ENCODE measurements at regions not wholly inside any gene's neighbourhood (a gene's known extent, or its start where the extent isn't known, plus 50 kb on each side); places are given as distances from the start of the nearest gene placed in this dataset.

- Mint-ChIP-seq H3K36me3 (peaks cover 0 to 3% (median 0%) of the 10 kb centered on the region in 3 donors), H3K27me3 (ENCODE audit: low read depth in 3 of 3) (peaks cover 0 to 5% (median 2%) of the 10 kb centered on the region in 3 donors), H3K27ac (no peak overlapping the region), H3K4me3 (no peak overlapping the region), H3K9me3 (peaks cover 0 to 10% (median 6%) of the 10 kb centered on the region in 6 donors), H3K4me1 (no peaks in the 10 kb centered on the region)
- no peak for DNase-seq
These were observed 242.5 kb upstream of the FAT4 start for GRCh38 chr4:125072269-125072668.

GRCh38 chr4:125070861-125071260, 243.9 kb upstream of the FAT4 start:
- Mint-ChIP-seq H3K27me3 (ENCODE audit: low read depth in 3 of 3) (peaks cover 0 to 5% (median 2%) of the 10 kb centered on the region in 3 donors), H3K36me3 (peaks cover 0 to 3% (median 0%) of the 10 kb centered on the region in 3 donors), H3K9me3 (peaks cover 0 to 10% (median 5%) of the 10 kb centered on the region in 6 donors), H3K4me3 (no peak overlapping the region), H3K4me1 (no peaks in the 10 kb centered on the region), H3K27ac (no peak overlapping the region)
- DNase-seq: no peak

- Mint-ChIP-seq H3K4me1 (no peaks in the 10 kb centered on the region), H3K9me3 (peaks cover 0 to 13% (median 8%) of the 10 kb centered on the region in 6 donors), H3K4me3 (no peak overlapping the region), H3K27ac (no peak overlapping the region), H3K27me3 (ENCODE audit: low read depth in 3 of 3) (peaks cover 0 to 2% (median 0%) of the 10 kb centered on the region in 3 donors), H3K36me3 (no peaks in the 10 kb centered on the region)
- no peak for DNase-seq
These were observed 252.4 kb upstream of the FAT4 start for GRCh38 chr4:125062115-125063050.

- no peak overlapping the region for H3K27ac Mint-ChIP-seq
- H3K36me3 Mint-ChIP-seq: no peaks in the 10 kb centered on the region
- peaks cover 0 to 13% (median 7%) of the 10 kb centered on the region in 6 donors for H3K9me3 Mint-ChIP-seq
- DNase-seq: no peak
- H3K27me3 Mint-ChIP-seq (ENCODE audit: low read depth in 3 of 3): peaks cover 0 to 2% (median 0%) of the 10 kb centered on the region in 3 donors
- H3K4me3 Mint-ChIP-seq: no peak overlapping the region
- H3K4me1 Mint-ChIP-seq: no peaks in the 10 kb centered on the region
These were observed 254.4 kb upstream of the FAT4 start for GRCh38 chr4:125060376-125060775.

- Mint-ChIP-seq H3K9me3 (peaks cover 5 to 16% (median 10%) of the 10 kb centered on the region in 6 donors), H3K4me1 (no peaks in the 10 kb centered on the region), H3K27me3 (ENCODE audit: low read depth in 3 of 3) (peaks cover 0 to 3% (median 0%) of the 10 kb centered on the region in 3 donors), H3K4me3 (no peak overlapping the region), H3K27ac (no peak overlapping the region), H3K36me3 (no peaks in the 10 kb centered on the region)
- DNase-seq: no peak
These were observed 265.0 kb upstream of the FAT4 start for GRCh38 chr4:125049711-125050110.

- no peak for DNase-seq
- H3K4me3 Mint-ChIP-seq: no peak overlapping the region
- H3K9me3 Mint-ChIP-seq: peaks cover 4 to 25% (median 16%) of the 10 kb centered on the region in 6 donors
- no peak overlapping the region for H3K27ac Mint-ChIP-seq
- H3K36me3 Mint-ChIP-seq: no peaks in the 10 kb centered on the region
- peaks cover 0 to 3% (median 0%) of the 10 kb centered on the region in 3 donors for H3K27me3 Mint-ChIP-seq (ENCODE audit: low read depth in 3 of 3)
- H3K4me1 Mint-ChIP-seq: no peaks in the 10 kb centered on the region
These were observed 269.4 kb upstream of the FAT4 start for GRCh38 chr4:125045311-125045710.

- Mint-ChIP-seq H3K27ac (no peak overlapping the region), H3K4me3 (no peak overlapping the region), H3K27me3 (ENCODE audit: low read depth in 3 of 3) (peaks cover 0 to 3% (median 0%) of the 10 kb centered on the region in 3 donors), H3K9me3 (peaks cover 2 to 27% (median 17%) of the 10 kb centered on the region in 6 donors), H3K36me3 (no peaks in the 10 kb centered on the region), H3K4me1 (no peaks in the 10 kb centered on the region)
- no peak for DNase-seq
These were observed 269.9 kb upstream of the FAT4 start for GRCh38 chr4:125044886-125045285.

GRCh38 chr4:125043486-125043885, 271.3 kb upstream of the FAT4 start:
- DNase-seq: no peak
- Mint-ChIP-seq H3K4me3 (no peak overlapping the region), H3K27ac (no peak overlapping the region), H3K4me1 (no peaks in the 10 kb centered on the region), H3K36me3 (no peaks in the 10 kb centered on the region), H3K27me3 (ENCODE audit: low read depth in 3 of 3) (peaks cover 0 to 1% (median 0%) of the 10 kb centered on the region in 3 donors), H3K9me3 (peaks cover 7 to 31% (median 17%) of the 10 kb centered on the region in 6 donors)

GRCh38 chr4:125042041-125042440, 272.7 kb upstream of the FAT4 start:
- Mint-ChIP-seq H3K9me3 (peaks cover 5 to 38% (median 17%) of the 10 kb centered on the region in 6 donors), H3K27me3 (ENCODE audit: low read depth in 3 of 3) (peaks cover 0 to 1% (median 0%) of the 10 kb centered on the region in 3 donors), H3K4me3 (no peak overlapping the region), H3K36me3 (no peaks in the 10 kb centered on the region), H3K4me1 (no peaks in the 10 kb centered on the region), H3K27ac (no peak overlapping the region)
- DNase-seq: no peak

GRCh38 chr4:125041372-125041930, 273.3 kb upstream of the FAT4 start:
- no peaks in the 10 kb centered on the region for H3K4me1 Mint-ChIP-seq
- H3K9me3 Mint-ChIP-seq: peaks cover 5 to 33% (median 15%) of the 10 kb centered on the region in 6 donors
- no peak for DNase-seq
- no peak overlapping the region for H3K27ac Mint-ChIP-seq
- H3K27me3 Mint-ChIP-seq (ENCODE audit: low read depth in 3 of 3): peaks cover 0 to 1% (median 0%) of the 10 kb centered on the region in 3 donors
- H3K36me3 Mint-ChIP-seq: no peaks in the 10 kb centered on the region
- no peak overlapping the region for H3K4me3 Mint-ChIP-seq

GRCh38 chr4:125039550-125039949, 275.2 kb upstream of the FAT4 start:
- H3K9me3 Mint-ChIP-seq: peaks cover 7 to 40% (median 22%) of the 10 kb centered on the region in 6 donors
- no peak for DNase-seq
- H3K36me3 Mint-ChIP-seq: no peaks in the 10 kb centered on the region
- no peak overlapping the region for H3K4me3 Mint-ChIP-seq
- no peak overlapping the region for H3K27ac Mint-ChIP-seq
- no peaks in the 10 kb centered on the region for H3K4me1 Mint-ChIP-seq
- H3K27me3 Mint-ChIP-seq (ENCODE audit: low read depth in 3 of 3): peaks cover 0 to 1% (median 0%) of the 10 kb centered on the region in 3 donors

- no peak for DNase-seq
- no peaks in the 10 kb centered on the region for H3K4me1 Mint-ChIP-seq
- H3K27ac Mint-ChIP-seq: no peak overlapping the region
- H3K4me3 Mint-ChIP-seq: no peak overlapping the region
- H3K36me3 Mint-ChIP-seq: no peaks in the 10 kb centered on the region
- peaks cover 3 to 16% (median 11%) of the 10 kb centered on the region in 6 donors for H3K9me3 Mint-ChIP-seq
- peaks cover 0 to 2% (median 2%) of the 10 kb centered on the region in 3 donors for H3K27me3 Mint-ChIP-seq (ENCODE audit: low read depth in 3 of 3)
These were observed 291.8 kb upstream of the FAT4 start for GRCh38 chr4:125022855-125023501.

GRCh38 chr4:125021189-125021588, 293.6 kb upstream of the FAT4 start:
- Mint-ChIP-seq H3K27me3 (ENCODE audit: low read depth in 3 of 3) (peaks cover 2% of the 10 kb centered on the region in 3 donors), H3K4me3 (no peak overlapping the region), H3K36me3 (no peaks in the 10 kb centered on the region), H3K4me1 (no peaks in the 10 kb centered on the region), H3K27ac (no peak overlapping the region), H3K9me3 (peaks cover 3 to 23% (median 12%) of the 10 kb centered on the region in 6 donors)
- no peak for DNase-seq

Data from immature natural killer cell (primary cell).